HepG2 (cell line): ENCODE measurements at regions not wholly inside any gene's neighbourhood (a gene's known extent, or its start where the extent isn't known, plus 50 kb on each side); places are given as distances from the start of the nearest gene placed in this dataset.

Experiments
- ATAC-seq: fragments of 200-7000 bp; cut with Tn5 transposase; 3 replicates; pipeline ENCODE4 v1.9.1; 2020; ENCODE audit warnings: mild to moderate bottlenecking, moderate library complexity
- BruUV-seq: library from RNA; stranded (reverse); fragments of 400-500 nt; replicated peaks from 2 replicates; lab custom pipeline; 2021; lab: Mats Ljungman, UMichigan
- CTCF ChIA-PET: fragments of 300-600 bp; formaldehyde crosslinking; extraction: SDS; loops from one replicate; lab custom pipeline; 2021; ENCODE audit warnings: low total read pairs, inconsistent platforms, low intra/inter-chr PET ratio; lab: Yijun Ruan, JAX
- POLR2A ChIA-PET: fragments of 350-600 bp; sonication (Branson Sonifier 250); formaldehyde crosslinking; loops from one replicate; lab custom pipeline; 2020; ENCODE audit warnings: antibody characterized with exemption, inconsistent platforms; lab: Yijun Ruan, JAX
- DNase-seq: peaks from one replicate; pipeline ENCODE4 v3.0.0-alpha.2; 2015; ENCODE audit warnings: low spot score
- FAIRE-seq: peaks from 3 replicates; lab custom pipeline; 2011; peaks lifted over from hg19 to GRCh38; lab: Jason Lieb, UNC
- H2AFZ ChIP-seq: one replicate; pipeline ENCODE4 v1.6.1; 2011; ENCODE audit warnings: low read length, inconsistent platforms
- H3K27ac ChIP-seq: fragments of 300-600 bp; 3 replicates; pipeline ENCODE4 v1.8.0; 2011; ENCODE audit warnings: mixed run types, mild to moderate bottlenecking, mixed read lengths, low read length, inconsistent platforms; ENCODE audit not compliant: insufficient read depth; ENCODE audit errors: extremely low read length
- H3K27me3 ChIP-seq, 2 experiments: fragments of 200-600 bp in 1 of 2; 2 replicates in 1 of 2; 3 replicates in 1 of 2; pipeline versions ENCODE4 v1.6.0 to v1.8.0; 2011; ENCODE audit warnings: low read length in 2 of 2, mild to moderate bottlenecking in 2 of 2, moderate library complexity in 2 of 2, inconsistent platforms in 1 of 2; ENCODE audit not compliant: insufficient read depth in 2 of 2, control insufficient read depth in 1 of 2
- H3K36me3 ChIP-seq, 2 experiments: fragments of 200-600 bp in 1 of 2; replicated peaks in 1 of 2; 2 replicates in 1 of 2; 3 replicates in 1 of 2; pipeline versions ENCODE4 v1.5.1 to v1.8.0; 2011; ENCODE audit warnings: low read length in 2 of 2, inconsistent platforms in 1 of 2; ENCODE audit not compliant: insufficient read depth in 2 of 2, control insufficient read depth in 1 of 2
- H3K4me1 ChIP-seq: 2 replicates; pipeline ENCODE4 v1.5.1; 2012; ENCODE audit warnings: low read length, inconsistent platforms; ENCODE audit not compliant: insufficient read depth
- H3K4me2 ChIP-seq: 2 replicates; pipeline ENCODE4 v1.6.0; 2011; ENCODE audit warnings: low read depth, low read length, inconsistent platforms
- H3K4me3 ChIP-seq, 3 experiments: fragments of 200-600 bp in 1 of 3; sonication (generic), shearing (Covaris generic) in 1 of 3; replicated peaks in 1 of 3; 2 replicates each; pipeline ENCODE4 v1.5.1; 2011 to 2016; ENCODE audit warnings: low read length in 3 of 3, inconsistent platforms in 2 of 3, low read depth in 2 of 3, mild to moderate bottlenecking in 2 of 3, control low read depth in 1 of 3, mixed read lengths in 1 of 3; ENCODE audit not compliant: insufficient read depth in 1 of 3
- H3K79me2 ChIP-seq: one replicate; pipeline ENCODE4 v1.6.1; 2011; ENCODE audit warnings: low read length, inconsistent platforms; ENCODE audit not compliant: insufficient read depth
- H3K9ac ChIP-seq: 2 replicates; pipeline ENCODE4 v1.6.0; 2011; ENCODE audit warnings: mild to moderate bottlenecking, low read depth, low read length, inconsistent platforms; ENCODE audit not compliant: insufficient read depth
- H3K9me3 ChIP-seq: 2 replicates; pipeline ENCODE4 v1.5.1; 2012; ENCODE audit warnings: mild to moderate bottlenecking, low read length
- H4K20me1 ChIP-seq: 2 replicates; pipeline ENCODE4 v1.6.0; 2011; ENCODE audit warnings: inconsistent platforms, mild to moderate bottlenecking, low read length, moderate library complexity; ENCODE audit not compliant: insufficient read depth
- CBX5 ChIP-seq: sonication (generic); formaldehyde crosslinking; IDR thresholded peaks from 2 replicates; pipeline ENCODE4 v1.4.0; 2020; ENCODE audit warnings: missing genetic modification reagents, borderline replicate concordance
- CHD2 ChIP-seq: IDR thresholded peaks from 2 replicates; pipeline ENCODE4 v1.6.1; 2011; ENCODE audit warnings: low read depth, low read length, improper control_type of control experiment
- FOXA3 ChIP-seq: IDR thresholded peaks from 2 replicates; pipeline ENCODE4 v1.6.1; 2016; ENCODE audit warnings: missing genetic modification reagents, missing compliant biosample characterization
- HIVEP1 ChIP-seq: sonication (generic); formaldehyde crosslinking; IDR thresholded peaks from 2 replicates; pipeline ENCODE4 v1.4.0; 2020; ENCODE audit warnings: mild to moderate bottlenecking, missing genetic modification reagents
- HMGA1 ChIP-seq: sonication (generic); formaldehyde crosslinking; conservative IDR thresholded peaks from 2 replicates; pipeline ENCODE4 v1.4.0; 2020; ENCODE audit warnings: missing genetic modification reagents
- RCOR2 ChIP-seq: IDR thresholded peaks from 2 replicates; pipeline ENCODE4 v1.6.1; 2016; ENCODE audit warnings: missing biosample characterization, missing genetic modification reagents
- RFXANK ChIP-seq: IDR thresholded peaks from 2 replicates; pipeline ENCODE4 v1.6.1; 2016
- SRF ChIP-seq: IDR thresholded peaks from 2 replicates; pipeline ENCODE4 v1.6.1; 2011; ENCODE audit warnings: mild to moderate bottlenecking, low read depth, low read length, moderate library complexity
- SRSF1 ChIP-seq: fragments of 200-400 bp; formaldehyde crosslinking; optimal IDR thresholded peaks from 2 replicates; pipeline ENCODE3; 2017; ENCODE audit warnings: mild to moderate bottlenecking, low read depth, low read length, moderate library complexity
- ZBTB42 ChIP-seq: sonication (generic); formaldehyde crosslinking; IDR thresholded peaks from 2 replicates; pipeline ENCODE4 v1.5.0; 2020; ENCODE audit warnings: mild to moderate bottlenecking, missing genetic modification reagents
- ZEB1 ChIP-seq: IDR thresholded peaks from 2 replicates; pipeline ENCODE4 v1.6.1; 2012; ENCODE audit warnings: mild to moderate bottlenecking, low read depth, inconsistent platforms; ENCODE audit not compliant: insufficient replicate concordance
- ZNF605 ChIP-seq: sonication (generic); formaldehyde crosslinking; IDR thresholded peaks from 2 replicates; pipeline ENCODE4 v1.8.0; 2022; ENCODE audit warnings: mild to moderate bottlenecking, missing genetic modification reagents
- ZNF747 ChIP-seq: sonication (generic); formaldehyde crosslinking; IDR thresholded peaks from 2 replicates; pipeline ENCODE4 v1.8.1; 2023; ENCODE audit warnings: missing genetic modification reagents, mild to moderate bottlenecking, borderline replicate concordance
- WGBS: methylation state at CpG from one replicate; pipeline ENCODE4 v1.1.6; 2017; ENCODE audit warnings: low lambda C conversion rate; 5-methylcytosine and 5-hydroxymethylcytosine counted together
- in situ Hi-C: cut with HindIII; loops from 2 replicates; pipeline ENCODE4 v1.10.0; 2017; ENCODE audit warnings: low pct_unique_long_range_greater_than_20kb; ENCODE audit not compliant: extremely low pct_ligation_motif_present
- intact Hi-C: fragments of 100-400 bp; cut with micrococcal nuclease; formaldehyde crosslinking; loops from one replicate; pipeline ENCODE4 v1.10.0; 2022; ENCODE audit not compliant: unreplicated experiment
- TF ChIP-seq, protein P1 (sequence below): sonication (generic); formaldehyde crosslinking; IDR thresholded peaks from 2 replicates; pipeline ENCODE4 v1.8.1; 2023; ENCODE audit warnings: mild to moderate bottlenecking, moderate library complexity, missing genetic modification reagents
- TF ChIP-seq, protein P2 (sequence below): sonication (generic); formaldehyde crosslinking; IDR thresholded peaks from 2 replicates; pipeline ENCODE4 v1.4.0; 2020; ENCODE audit warnings: mild to moderate bottlenecking, missing genetic modification reagents
- TF ChIP-seq, protein P3 (sequence below): sonication (generic); formaldehyde crosslinking; IDR thresholded peaks from 2 replicates; pipeline ENCODE4 v1.8.0; 2023; ENCODE audit warnings: mild to moderate bottlenecking, missing genetic modification reagents
- TF ChIP-seq, protein P4 (sequence below): IDR thresholded peaks from 2 replicates; pipeline ENCODE4 v1.6.1; 2016; ENCODE audit warnings: mild to moderate bottlenecking, missing biosample characterization, missing genetic modification reagents

DNA sequence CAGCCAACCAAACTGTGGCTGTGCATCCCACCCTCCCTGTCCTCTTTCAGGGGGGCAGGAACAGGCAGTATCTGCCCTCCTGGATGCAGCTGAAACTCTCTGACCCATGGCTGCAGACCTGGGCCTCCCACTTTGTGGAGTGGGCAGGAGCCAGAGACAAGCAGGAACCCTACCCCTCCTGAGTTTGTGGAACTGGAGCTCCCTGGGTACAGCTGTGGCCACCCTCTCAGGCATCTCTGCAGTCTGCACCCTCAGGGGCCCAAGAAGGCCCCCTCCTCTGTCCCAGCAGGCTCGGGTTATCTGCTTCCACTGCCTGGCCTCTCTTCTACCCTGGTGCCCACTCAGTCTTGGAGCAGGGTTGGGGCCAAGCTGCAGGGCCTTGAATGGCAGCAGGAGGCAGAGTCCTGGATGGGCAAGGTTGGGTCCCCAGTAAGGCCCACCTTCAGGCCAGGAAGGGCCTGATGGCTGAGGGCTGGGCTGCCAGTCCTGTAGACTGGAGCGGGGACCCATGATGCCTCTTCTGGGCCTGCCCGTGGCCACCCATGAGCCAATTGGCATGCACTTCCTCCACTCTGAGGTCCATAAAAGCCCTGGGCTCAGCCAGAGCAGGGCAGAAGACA, 619.9 kb downstream of the KIF4B start (continued):
- TF ChIP-seq ZNF747 (CRISPR knock-in tag), result no peak
- TF ChIP-seq ZBTB42 (CRISPR knock-in tag), result no peak
- TF ChIP-seq CHD2, result no peak
- TF ChIP-seq, protein P1, sequence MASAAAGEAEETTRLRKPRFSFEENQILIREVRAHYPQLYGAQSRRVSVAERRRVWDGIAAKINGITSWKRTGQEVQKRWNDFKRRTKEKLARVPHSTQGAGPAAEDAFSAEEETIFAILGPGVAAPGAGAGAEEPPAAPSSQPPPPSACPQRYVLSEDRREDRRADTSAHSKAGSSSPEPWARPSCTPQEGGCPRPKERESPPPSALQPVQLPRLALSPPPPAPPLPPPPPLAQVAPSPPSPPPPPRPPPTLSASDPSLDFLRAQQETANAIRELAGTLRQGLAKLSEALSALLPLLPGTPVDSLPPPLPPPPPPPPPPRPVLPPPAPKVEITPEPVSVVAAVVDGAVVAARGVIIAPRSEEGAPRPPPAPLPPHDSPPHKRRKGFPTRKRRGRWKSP (CRISPR knock-in tag), result no peak

DNA sequence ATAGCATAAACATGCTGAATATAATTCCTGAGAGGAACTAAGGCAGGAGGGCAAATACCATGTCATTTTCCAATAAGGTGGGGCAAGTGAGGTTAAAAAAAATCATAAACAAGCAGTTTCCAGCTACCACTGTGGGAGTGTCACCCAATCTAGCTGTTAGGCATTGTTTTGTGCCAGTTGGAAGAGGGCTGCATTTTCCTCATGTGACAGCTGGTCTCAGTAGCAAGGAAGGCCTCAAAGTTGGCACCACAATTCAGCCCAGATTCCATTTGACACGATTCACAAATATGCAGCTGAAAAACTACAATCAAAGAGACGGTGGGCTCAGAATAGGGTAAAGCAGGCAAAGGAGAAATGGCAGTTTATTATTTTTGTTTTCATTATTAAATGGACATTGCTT, 636.1 kb downstream of the KIF4B start:
- no peak overlapping the region for H3K9ac ChIP-seq
- H3K4me2 ChIP-seq, result no peak overlapping the region
- no peak overlapping the region for H3K4me3 ChIP-seq
- H3K79me2 ChIP-seq, result no peaks in the 10 kb centered on the region
- no peaks in the 10 kb centered on the region for H3K4me1 ChIP-seq
- no peak overlapping the region for H2AFZ ChIP-seq
- intact Hi-C loops (no loop called here), in situ Hi-C loops (no loop called here)
- TF ChIP-seq RFXANK (no peak), HMGA1 (CRISPR knock-in tag) (no peak), HIVEP1 (CRISPR knock-in tag) (no peak), ZEB1 (no peak), SRSF1 (no peak), RCOR2 (CRISPR knock-in tag) (no peak), FOXA3 (CRISPR knock-in tag) (no peak), CBX5 (no peak), SRF (no peak), ZNF605 (no peak)
- TF ChIP-seq, protein P2, sequence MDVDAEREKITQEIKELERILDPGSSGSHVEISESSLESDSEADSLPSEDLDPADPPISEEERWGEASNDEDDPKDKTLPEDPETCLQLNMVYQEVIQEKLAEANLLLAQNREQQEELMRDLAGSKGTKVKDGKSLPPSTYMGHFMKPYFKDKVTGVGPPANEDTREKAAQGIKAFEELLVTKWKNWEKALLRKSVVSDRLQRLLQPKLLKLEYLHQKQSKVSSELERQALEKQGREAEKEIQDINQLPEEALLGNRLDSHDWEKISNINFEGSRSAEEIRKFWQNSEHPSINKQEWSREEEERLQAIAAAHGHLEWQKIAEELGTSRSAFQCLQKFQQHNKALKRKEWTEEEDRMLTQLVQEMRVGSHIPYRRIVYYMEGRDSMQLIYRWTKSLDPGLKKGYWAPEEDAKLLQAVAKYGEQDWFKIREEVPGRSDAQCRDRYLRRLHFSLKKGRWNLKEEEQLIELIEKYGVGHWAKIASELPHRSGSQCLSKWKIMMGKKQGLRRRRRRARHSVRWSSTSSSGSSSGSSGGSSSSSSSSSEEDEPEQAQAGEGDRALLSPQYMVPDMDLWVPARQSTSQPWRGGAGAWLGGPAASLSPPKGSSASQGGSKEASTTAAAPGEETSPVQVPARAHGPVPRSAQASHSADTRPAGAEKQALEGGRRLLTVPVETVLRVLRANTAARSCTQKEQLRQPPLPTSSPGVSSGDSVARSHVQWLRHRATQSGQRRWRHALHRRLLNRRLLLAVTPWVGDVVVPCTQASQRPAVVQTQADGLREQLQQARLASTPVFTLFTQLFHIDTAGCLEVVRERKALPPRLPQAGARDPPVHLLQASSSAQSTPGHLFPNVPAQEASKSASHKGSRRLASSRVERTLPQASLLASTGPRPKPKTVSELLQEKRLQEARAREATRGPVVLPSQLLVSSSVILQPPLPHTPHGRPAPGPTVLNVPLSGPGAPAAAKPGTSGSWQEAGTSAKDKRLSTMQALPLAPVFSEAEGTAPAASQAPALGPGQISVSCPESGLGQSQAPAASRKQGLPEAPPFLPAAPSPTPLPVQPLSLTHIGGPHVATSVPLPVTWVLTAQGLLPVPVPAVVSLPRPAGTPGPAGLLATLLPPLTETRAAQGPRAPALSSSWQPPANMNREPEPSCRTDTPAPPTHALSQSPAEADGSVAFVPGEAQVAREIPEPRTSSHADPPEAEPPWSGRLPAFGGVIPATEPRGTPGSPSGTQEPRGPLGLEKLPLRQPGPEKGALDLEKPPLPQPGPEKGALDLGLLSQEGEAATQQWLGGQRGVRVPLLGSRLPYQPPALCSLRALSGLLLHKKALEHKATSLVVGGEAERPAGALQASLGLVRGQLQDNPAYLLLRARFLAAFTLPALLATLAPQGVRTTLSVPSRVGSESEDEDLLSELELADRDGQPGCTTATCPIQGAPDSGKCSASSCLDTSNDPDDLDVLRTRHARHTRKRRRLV, result no peak
- TF ChIP-seq, protein P3, sequence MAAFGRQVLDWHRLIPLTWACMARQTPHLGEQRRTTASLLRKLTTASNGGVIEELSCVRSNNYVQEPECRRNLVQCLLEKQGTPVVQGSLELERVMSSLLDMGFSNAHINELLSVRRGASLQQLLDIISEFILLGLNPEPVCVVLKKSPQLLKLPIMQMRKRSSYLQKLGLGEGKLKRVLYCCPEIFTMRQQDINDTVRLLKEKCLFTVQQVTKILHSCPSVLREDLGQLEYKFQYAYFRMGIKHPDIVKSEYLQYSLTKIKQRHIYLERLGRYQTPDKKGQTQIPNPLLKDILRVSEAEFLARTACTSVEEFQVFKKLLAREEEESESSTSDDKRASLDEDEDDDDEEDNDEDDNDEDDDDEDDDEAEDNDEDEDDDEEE, result no peak
- TF ChIP-seq, protein P4, sequence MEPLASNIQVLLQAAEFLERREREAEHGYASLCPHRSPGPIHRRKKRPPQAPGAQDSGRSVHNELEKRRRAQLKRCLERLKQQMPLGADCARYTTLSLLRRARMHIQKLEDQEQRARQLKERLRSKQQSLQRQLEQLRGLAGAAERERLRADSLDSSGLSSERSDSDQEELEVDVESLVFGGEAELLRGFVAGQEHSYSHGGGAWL (CRISPR knock-in tag), result no peak
- no peak overlapping the region for H3K27ac ChIP-seq
- no peak for FAIRE-seq
- 4% methylated on average over 2 of the region's 2 CpGs for WGBS
- no TSS peak for BruUV-seq
- ATAC-seq, result no peak
- no peaks in the 10 kb centered on the region for H3K36me3 ChIP-seq
- H3K9me3 ChIP-seq, result no peaks in the 10 kb centered on the region
- H3K27me3 ChIP-seq, result no peaks in the 10 kb centered on the region
- no peaks in the 10 kb centered on the region for H4K20me1 ChIP-seq
- ChIA-PET POLR2A (no interaction called here), CTCF (no interaction called here)
- no peak for DNase-seq
